NB4 (cell line): ENCODE measurements at regions not wholly inside any gene's neighbourhood (a gene's known extent, or its start where the extent isn't known, plus 50 kb on each side); places are given as distances from the start of the nearest gene placed in this dataset.
"Not testable (repeated sequence)": the region's sequence is repeated elsewhere in the genome, so short reads cannot be mapped to it uniquely, and the experiment has no call there.

Source experiments
- DNase-seq: peaks from one replicate; pipeline ENCODE4 v3.0.0; 2010; ENCODE audit warnings: low read depth
- H3K4me3 ChIP-seq: one replicate; pipeline ENCODE4 v1.5.1; 2011; ENCODE audit warnings: mild to moderate bottlenecking, low read depth, low read length, moderate library complexity
- CTCF ChIP-seq: IDR thresholded peaks from one replicate; pipeline ENCODE4 v1.5.1; 2012; ENCODE audit warnings: low read depth, low read length
- MAX ChIP-seq: IDR thresholded peaks from 2 replicates; pipeline ENCODE4 v1.6.1; 2011; ENCODE audit warnings: low read depth, low read length
- MYC ChIP-seq: IDR thresholded peaks from 2 replicates; pipeline ENCODE4 v1.6.1; 2011; ENCODE audit warnings: low read depth, low read length
- POLR2A ChIP-seq: IDR thresholded peaks from 2 replicates; pipeline ENCODE4 v1.6.1; 2011; ENCODE audit warnings: mild to moderate bottlenecking; ENCODE audit not compliant: insufficient read length; ENCODE audit errors: extremely low read depth

- TF ChIP-seq POLR2A (no peak), MAX (no peak), CTCF (no peak), MYC (no peak)
- H3K4me3 ChIP-seq = no peak overlapping the region
- no peak for DNase-seq
Measured at GRCh38 chr5:106399391-106399790, 1271.3 kb downstream of the EFNA5 start.

- no peak overlapping the region for H3K4me3 ChIP-seq
- DNase-seq = no peak
Measured at GRCh38 chr5:106397700-106398099, 1273.0 kb downstream of the EFNA5 start.

GRCh38 chr5:106393276-106393675 lies 1277.5 kb downstream of the EFNA5 start:
- no peak for DNase-seq
- no peak overlapping the region for H3K4me3 ChIP-seq
- no peak for TF ChIP-seq MYC
- TF ChIP-seq MAX = no peak
- no peak for TF ChIP-seq CTCF
- no peak for TF ChIP-seq POLR2A

More at GRCh38 chr5:106397700-106398099, 1273.0 kb downstream of the EFNA5 start:
- TF ChIP-seq CTCF (no peak), MYC (no peak), MAX (no peak), POLR2A (no peak)

- no peak overlapping the region for H3K4me3 ChIP-seq
- no peak for DNase-seq
- TF ChIP-seq MAX (no peak), CTCF (no peak), POLR2A (no peak), MYC (no peak)
Measured at GRCh38 chr5:106392766-106393165, 1278.0 kb downstream of the EFNA5 start.

- H3K4me3 ChIP-seq, DNase-seq: not testable (repeated sequence)
Measured at GRCh38 chr5:106387767-106388166, 1283.0 kb downstream of the EFNA5 start.

GRCh38 chr5:106386287-106386686 lies 1284.5 kb downstream of the EFNA5 start:
- no peak overlapping the region for H3K4me3 ChIP-seq
- no peak for DNase-seq
- TF ChIP-seq MAX (no peak), POLR2A (no peak), MYC (no peak), CTCF (no peak)

GRCh38 chr5:106380736-106381135 lies 1290.0 kb downstream of the EFNA5 start:
- TF ChIP-seq POLR2A (no peak), MAX (no peak), MYC (no peak), CTCF (no peak)
- DNase-seq = no peak
- no peak overlapping the region for H3K4me3 ChIP-seq
